ENCODE measurements at regions not wholly inside any gene's neighbourhood (a gene's known extent, or its start where the extent isn't known, plus 50 kb on each side); places are given as distances from the start of the nearest gene placed in this dataset.

DNA sequence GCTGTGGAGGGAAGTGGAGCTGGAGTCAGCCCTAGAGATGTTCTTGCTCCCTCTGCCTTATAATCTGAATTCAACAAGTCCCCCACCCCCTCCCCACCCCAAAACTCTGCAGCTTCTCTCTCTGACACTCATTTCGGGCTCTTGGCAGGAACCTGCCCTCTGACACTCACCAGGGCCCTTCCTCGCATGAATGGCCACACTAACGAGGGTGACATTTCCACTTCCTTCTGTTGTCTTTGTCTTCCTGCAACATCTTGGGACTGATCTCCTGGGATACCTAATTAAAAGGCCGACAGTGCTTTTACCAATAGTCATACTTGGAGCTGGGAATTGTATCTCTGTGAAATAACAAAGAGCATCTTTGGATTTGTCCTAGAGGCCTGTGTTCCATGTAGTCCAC lies 106.9 kb upstream of the PIRT start:
- H3K27ac ChIP-seq = no peak overlapping the region
- no peak for TF ChIP-seq POLR2A (IDR thresholded peaks at IDR 0.05)
- TF ChIP-seq, protein P1, sequence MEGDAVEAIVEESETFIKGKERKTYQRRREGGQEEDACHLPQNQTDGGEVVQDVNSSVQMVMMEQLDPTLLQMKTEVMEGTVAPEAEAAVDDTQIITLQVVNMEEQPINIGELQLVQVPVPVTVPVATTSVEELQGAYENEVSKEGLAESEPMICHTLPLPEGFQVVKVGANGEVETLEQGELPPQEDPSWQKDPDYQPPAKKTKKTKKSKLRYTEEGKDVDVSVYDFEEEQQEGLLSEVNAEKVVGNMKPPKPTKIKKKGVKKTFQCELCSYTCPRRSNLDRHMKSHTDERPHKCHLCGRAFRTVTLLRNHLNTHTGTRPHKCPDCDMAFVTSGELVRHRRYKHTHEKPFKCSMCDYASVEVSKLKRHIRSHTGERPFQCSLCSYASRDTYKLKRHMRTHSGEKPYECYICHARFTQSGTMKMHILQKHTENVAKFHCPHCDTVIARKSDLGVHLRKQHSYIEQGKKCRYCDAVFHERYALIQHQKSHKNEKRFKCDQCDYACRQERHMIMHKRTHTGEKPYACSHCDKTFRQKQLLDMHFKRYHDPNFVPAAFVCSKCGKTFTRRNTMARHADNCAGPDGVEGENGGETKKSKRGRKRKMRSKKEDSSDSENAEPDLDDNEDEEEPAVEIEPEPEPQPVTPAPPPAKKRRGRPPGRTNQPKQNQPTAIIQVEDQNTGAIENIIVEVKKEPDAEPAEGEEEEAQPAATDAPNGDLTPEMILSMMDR (IDR thresholded peaks at IDR 0.05) = no peak
- no peaks in the 10 kb centered on the region for H3K27me3 ChIP-seq
- DNase-seq = no peak
- no peaks in the 10 kb centered on the region for H3K9me3 ChIP-seq
- H3K4me3 ChIP-seq = no peak overlapping the region
- no peaks in the 10 kb centered on the region for H3K4me1 ChIP-seq
- no peaks in the 10 kb centered on the region for H3K36me3 ChIP-seq

GRCh38 chr17:10936931-10937330 lies 99.0 kb upstream of the PIRT start:
- TF ChIP-seq POLR2A (IDR thresholded peaks at IDR 0.05) = no peak
- TF ChIP-seq, protein P1 (IDR thresholded peaks at IDR 0.05) = no peak
- Histone ChIP-seq H3K27ac (no peak overlapping the region), H3K4me1 (no peaks in the 10 kb centered on the region)

DNA sequence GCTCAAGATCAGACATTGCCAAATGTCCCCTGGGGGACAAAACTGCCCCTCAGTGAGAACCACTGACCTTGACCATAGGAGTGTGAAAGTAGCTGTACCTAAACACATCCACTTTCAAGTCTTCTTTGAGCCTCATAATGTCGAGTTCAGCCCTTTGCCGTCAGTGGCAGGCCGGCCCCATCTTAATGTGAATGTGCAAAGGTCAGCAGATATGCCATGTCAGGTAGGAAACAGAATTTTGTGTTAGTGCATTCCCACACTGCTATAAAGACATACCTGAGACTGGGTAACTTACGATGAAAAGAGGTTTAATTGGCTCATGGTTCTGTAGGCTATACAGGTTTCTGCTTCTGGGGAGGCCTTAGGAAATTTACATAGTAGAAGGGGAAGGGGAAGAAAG lies 95.1 kb upstream of the PIRT start:
- Histone ChIP-seq H3K4me1 (no peaks in the 10 kb centered on the region), H3K36me3 (no peaks in the 10 kb centered on the region)
- TF ChIP-seq, protein P1 (IDR thresholded peaks at IDR 0.05) = no peak
- no peak for TF ChIP-seq POLR2A (IDR thresholded peaks at IDR 0.05)

More at GRCh38 chr17:10936931-10937330, 99.0 kb upstream of the PIRT start:
- H3K9me3 ChIP-seq = no peaks in the 10 kb centered on the region
- H3K4me3 ChIP-seq = no peak overlapping the region
- no peaks in the 10 kb centered on the region for H3K36me3 ChIP-seq
- no peaks in the 10 kb centered on the region for H3K27me3 ChIP-seq
- DNase-seq = no peak

GRCh38 chr17:10931133-10931532 lies 93.2 kb upstream of the PIRT start:
- no peaks in the 10 kb centered on the region for H3K27me3 ChIP-seq
- H3K4me3 ChIP-seq = no peak overlapping the region
- H3K9me3 ChIP-seq = no peaks in the 10 kb centered on the region
- no peaks in the 10 kb centered on the region for H3K4me1 ChIP-seq
- H3K27ac ChIP-seq = no peak overlapping the region
- H3K36me3 ChIP-seq = no peaks in the 10 kb centered on the region
- no peak for DNase-seq
- TF ChIP-seq, protein P1 (IDR thresholded peaks at IDR 0.05) = no peak

More for the DNA sequence above, 95.1 kb upstream of the PIRT start:
- Histone ChIP-seq H3K4me3 (no peak overlapping the region), H3K27ac (no peak overlapping the region), H3K9me3 (no peaks in the 10 kb centered on the region), H3K27me3 (no peaks in the 10 kb centered on the region)
- no peak for DNase-seq

DNA sequence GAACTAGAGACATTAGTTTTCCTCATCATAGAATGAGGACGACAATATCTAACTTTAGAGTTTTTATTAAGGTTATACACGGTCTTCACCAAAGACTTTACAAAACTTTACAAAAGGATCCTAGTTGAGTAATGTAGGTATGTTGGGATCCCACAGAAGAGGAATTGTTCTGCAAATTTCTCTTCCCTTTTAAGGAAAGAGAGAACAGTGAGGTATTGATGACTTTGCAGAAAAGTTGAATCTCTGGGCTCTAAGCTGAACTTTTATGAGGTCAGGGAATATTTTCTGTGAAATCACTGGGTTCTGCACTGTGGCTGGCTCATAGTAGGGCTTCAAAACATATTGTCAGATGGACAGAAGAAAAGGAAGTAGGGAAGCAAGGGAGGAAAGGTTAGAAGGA lies 89.8 kb upstream of the PIRT start:
- Histone ChIP-seq H3K4me1 (no peaks in the 10 kb centered on the region), H3K36me3 (no peaks in the 10 kb centered on the region), H3K4me3 (no peak overlapping the region), H3K27ac (no peak overlapping the region), H3K9me3 (no peaks in the 10 kb centered on the region), H3K27me3 (no peaks in the 10 kb centered on the region)
- no peak for TF ChIP-seq POLR2A (IDR thresholded peaks at IDR 0.05)
- TF ChIP-seq, protein P1 (IDR thresholded peaks at IDR 0.05) = no peak
- DNase-seq = no peak

DNA sequence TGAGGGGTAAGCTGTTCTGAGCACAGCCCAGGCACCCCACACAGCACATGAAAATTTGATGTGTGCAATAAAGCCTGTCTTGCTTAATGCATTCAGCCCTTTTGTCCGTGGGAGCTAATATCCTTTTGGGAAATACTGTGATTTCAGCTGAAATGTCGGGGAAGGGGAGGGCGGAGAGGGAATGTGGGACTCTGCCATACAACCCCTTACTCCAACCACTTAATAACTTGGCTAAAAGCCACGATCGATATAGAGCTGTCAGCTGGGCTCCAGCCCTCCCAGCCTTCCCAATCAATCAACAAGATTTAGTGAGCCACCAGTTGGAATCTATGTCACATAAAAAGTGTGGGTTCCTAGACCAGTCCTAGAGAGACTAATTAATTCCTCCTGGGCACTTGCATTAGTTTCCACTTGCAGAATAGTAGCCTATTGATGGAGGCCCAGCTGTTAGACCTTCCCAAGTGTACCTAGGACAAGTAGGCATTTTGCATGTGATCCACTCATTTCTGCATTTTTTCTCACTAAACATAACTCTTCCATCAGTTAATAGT lies 82.7 kb upstream of the PIRT start:
- TF ChIP-seq POLR2A (IDR thresholded peaks at IDR 0.05) = no peak
- TF ChIP-seq, protein P1 (IDR thresholded peaks at IDR 0.05) = no peak
- H3K27me3 ChIP-seq = no peaks in the 10 kb centered on the region
- no peaks in the 10 kb centered on the region for H3K36me3 ChIP-seq
- H3K4me1 ChIP-seq = no peaks in the 10 kb centered on the region
- no peak overlapping the region for H3K27ac ChIP-seq
- no peak overlapping the region for H3K4me3 ChIP-seq
- H3K9me3 ChIP-seq = no peaks in the 10 kb centered on the region
- DNase-seq = no peak

Measured in Peyer's patch (tissue), 4 donors.